GM23338 (cell line): ENCODE measurements at regions not wholly inside any gene's neighbourhood (a gene's known extent, or its start where the extent isn't known, plus 50 kb on each side); places are given as distances from the start of the nearest gene placed in this dataset.

Experiments used
- EZH2 ChIP-seq: fragments of 200-600 bp; sonication (generic); IDR thresholded peaks from one replicate; pipeline ENCODE4 v1.8.0; 2017; ENCODE audit warnings: antibody characterized with exemption, mild to moderate bottlenecking, low read depth; ENCODE audit not compliant: unreplicated experiment
- NANOG ChIP-seq: IDR thresholded peaks from 2 replicates; pipeline ENCODE4 v1.6.1; 2016; ENCODE audit warnings: antibody characterized with exemption, borderline replicate concordance
- TF ChIP-seq, protein P1 (sequence below), 2 experiments: fragments of 200-600 bp in 1 of 2; sonication (generic) in 1 of 2; conservative IDR thresholded peaks; 2 replicates each; pipeline versions ENCODE4 v1.5.1 to v1.6.1; 2016 to 2017; ENCODE audit warnings: antibody characterized with exemption in 2 of 2, low read depth in 2 of 2, mild to moderate bottlenecking in 2 of 2, moderate library complexity in 1 of 2
- TF ChIP-seq, protein P2 (sequence below): IDR thresholded peaks from one replicate; pipeline ENCODE4 v1.6.1; 2018; ENCODE audit warnings: antibody characterized with exemption; ENCODE audit not compliant: unreplicated experiment

DNA sequence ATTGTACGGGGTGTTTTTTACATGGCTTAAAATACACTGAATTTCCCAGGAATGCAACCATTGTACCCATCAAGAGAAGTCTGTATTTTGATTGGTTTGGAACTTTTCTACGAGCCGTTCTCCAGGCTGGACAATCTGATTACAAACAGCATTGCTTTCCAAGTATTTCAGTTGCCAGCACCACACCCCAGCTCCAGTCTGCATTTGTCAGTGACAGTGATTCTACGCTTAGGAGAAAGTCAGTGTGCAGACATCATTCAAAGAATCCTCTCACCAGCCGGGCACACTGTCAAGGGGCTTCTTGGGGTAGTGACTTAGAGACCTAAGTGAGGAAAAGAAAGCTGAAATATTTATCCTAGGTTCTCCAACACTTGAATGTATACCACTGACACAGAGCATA is 194.1 kb downstream of the ANAPC1 start:
- TF ChIP-seq, protein P1, sequence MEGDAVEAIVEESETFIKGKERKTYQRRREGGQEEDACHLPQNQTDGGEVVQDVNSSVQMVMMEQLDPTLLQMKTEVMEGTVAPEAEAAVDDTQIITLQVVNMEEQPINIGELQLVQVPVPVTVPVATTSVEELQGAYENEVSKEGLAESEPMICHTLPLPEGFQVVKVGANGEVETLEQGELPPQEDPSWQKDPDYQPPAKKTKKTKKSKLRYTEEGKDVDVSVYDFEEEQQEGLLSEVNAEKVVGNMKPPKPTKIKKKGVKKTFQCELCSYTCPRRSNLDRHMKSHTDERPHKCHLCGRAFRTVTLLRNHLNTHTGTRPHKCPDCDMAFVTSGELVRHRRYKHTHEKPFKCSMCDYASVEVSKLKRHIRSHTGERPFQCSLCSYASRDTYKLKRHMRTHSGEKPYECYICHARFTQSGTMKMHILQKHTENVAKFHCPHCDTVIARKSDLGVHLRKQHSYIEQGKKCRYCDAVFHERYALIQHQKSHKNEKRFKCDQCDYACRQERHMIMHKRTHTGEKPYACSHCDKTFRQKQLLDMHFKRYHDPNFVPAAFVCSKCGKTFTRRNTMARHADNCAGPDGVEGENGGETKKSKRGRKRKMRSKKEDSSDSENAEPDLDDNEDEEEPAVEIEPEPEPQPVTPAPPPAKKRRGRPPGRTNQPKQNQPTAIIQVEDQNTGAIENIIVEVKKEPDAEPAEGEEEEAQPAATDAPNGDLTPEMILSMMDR (conservative IDR thresholded peaks at IDR 0.05; ENCODE audit: low read depth in 2 of 2) = no peak
- TF ChIP-seq EZH2 = no peak
- TF ChIP-seq NANOG = no peak
- TF ChIP-seq, protein P2, sequence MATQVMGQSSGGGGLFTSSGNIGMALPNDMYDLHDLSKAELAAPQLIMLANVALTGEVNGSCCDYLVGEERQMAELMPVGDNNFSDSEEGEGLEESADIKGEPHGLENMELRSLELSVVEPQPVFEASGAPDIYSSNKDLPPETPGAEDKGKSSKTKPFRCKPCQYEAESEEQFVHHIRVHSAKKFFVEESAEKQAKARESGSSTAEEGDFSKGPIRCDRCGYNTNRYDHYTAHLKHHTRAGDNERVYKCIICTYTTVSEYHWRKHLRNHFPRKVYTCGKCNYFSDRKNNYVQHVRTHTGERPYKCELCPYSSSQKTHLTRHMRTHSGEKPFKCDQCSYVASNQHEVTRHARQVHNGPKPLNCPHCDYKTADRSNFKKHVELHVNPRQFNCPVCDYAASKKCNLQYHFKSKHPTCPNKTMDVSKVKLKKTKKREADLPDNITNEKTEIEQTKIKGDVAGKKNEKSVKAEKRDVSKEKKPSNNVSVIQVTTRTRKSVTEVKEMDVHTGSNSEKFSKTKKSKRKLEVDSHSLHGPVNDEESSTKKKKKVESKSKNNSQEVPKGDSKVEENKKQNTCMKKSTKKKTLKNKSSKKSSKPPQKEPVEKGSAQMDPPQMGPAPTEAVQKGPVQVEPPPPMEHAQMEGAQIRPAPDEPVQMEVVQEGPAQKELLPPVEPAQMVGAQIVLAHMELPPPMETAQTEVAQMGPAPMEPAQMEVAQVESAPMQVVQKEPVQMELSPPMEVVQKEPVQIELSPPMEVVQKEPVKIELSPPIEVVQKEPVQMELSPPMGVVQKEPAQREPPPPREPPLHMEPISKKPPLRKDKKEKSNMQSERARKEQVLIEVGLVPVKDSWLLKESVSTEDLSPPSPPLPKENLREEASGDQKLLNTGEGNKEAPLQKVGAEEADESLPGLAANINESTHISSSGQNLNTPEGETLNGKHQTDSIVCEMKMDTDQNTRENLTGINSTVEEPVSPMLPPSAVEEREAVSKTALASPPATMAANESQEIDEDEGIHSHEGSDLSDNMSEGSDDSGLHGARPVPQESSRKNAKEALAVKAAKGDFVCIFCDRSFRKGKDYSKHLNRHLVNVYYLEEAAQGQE = no peak
